Activated CD4-positive, alpha-beta memory T cell treated with anti-CD3 and anti-CD28 coated beads for 36 hours (primary cell): ENCODE measurements at regions not wholly inside any gene's neighbourhood (a gene's known extent, or its start where the extent isn't known, plus 50 kb on each side); places are given as distances from the start of the nearest gene placed in this dataset.
"Not testable (repeated sequence)": the region's sequence is repeated elsewhere in the genome, so short reads cannot be mapped to it uniquely, and the experiment has no call there.

ENCODE experiments used
- CTCF ChIA-PET: fragments of 350-600 bp; sonication (Branson Sonifier 250); formaldehyde crosslinking; loops from one replicate; lab custom pipeline; 2021; ENCODE audit warnings: antibody characterized with exemption, inconsistent platforms; lab: Charles Lee
- POLR2A ChIA-PET: fragments of 350-600 bp; sonication (Branson Sonifier 250); formaldehyde crosslinking; loops from one replicate; lab custom pipeline; 2021; ENCODE audit warnings: antibody characterized with exemption; lab: Charles Lee
- DNase-seq: peaks from one replicate; pipeline ENCODE4 v3.0.0-alpha.2; 2020
- H3K27ac Mint-ChIP-seq: one replicate; pipeline ENCODE4 v1.8.0; 2021; ENCODE audit warnings: mixed read lengths
- H3K27me3 Mint-ChIP-seq: one replicate; pipeline ENCODE4 v1.8.0; 2021; ENCODE audit warnings: mixed read lengths
- H3K36me3 Mint-ChIP-seq: one replicate; pipeline ENCODE4 v1.8.0; 2021; ENCODE audit warnings: mixed read lengths
- H3K4me1 Mint-ChIP-seq: one replicate; pipeline ENCODE4 v1.8.0; 2021; ENCODE audit warnings: low read depth, mixed read lengths
- H3K4me3 Mint-ChIP-seq: one replicate; pipeline ENCODE4 v1.8.0; 2021; ENCODE audit warnings: mild to moderate bottlenecking, mixed read lengths
- H3K9me3 Mint-ChIP-seq: one replicate; pipeline ENCODE4 v1.8.0; 2021; ENCODE audit warnings: mixed read lengths
- intact Hi-C: fragments of 100-400 bp; cut with micrococcal nuclease; formaldehyde crosslinking; loops from one replicate; pipeline ENCODE4 v1.15.1; 2023

GRCh38 chr6:15176816-15177370 is 69.0 kb upstream of the JARID2 start:
- intact Hi-C loops: no loop called here
- Mint-ChIP-seq H3K27ac (no peak overlapping the region), H3K4me1 (no peaks in the 10 kb centered on the region), H3K36me3 (no peaks in the 10 kb centered on the region), H3K27me3 (no peaks in the 10 kb centered on the region), H3K4me3 (no peak overlapping the region), H3K9me3 (no peaks in the 10 kb centered on the region)
- POLR2A ChIA-PET: no interaction called here
- CTCF ChIA-PET: no interaction called here
- no peak for DNase-seq

GRCh38 chr6:15183979-15184378 is 61.9 kb upstream of the JARID2 start:
- H3K9me3 Mint-ChIP-seq: no peaks in the 10 kb centered on the region
- DNase-seq: peak; percentile 65
- no peaks in the 10 kb centered on the region for H3K27me3 Mint-ChIP-seq
- POLR2A ChIA-PET: no interaction called here
- H3K36me3 Mint-ChIP-seq: no peaks in the 10 kb centered on the region
- H3K4me3 Mint-ChIP-seq: no peak overlapping the region
- CTCF ChIA-PET: no interaction called here
- intact Hi-C loops: loop anchor here (1.0 to 2.0 kb wide), 6 partner anchors 13 to 449 kb away; no protein-coding TSS in a partner anchor
- peaks cover 20% of the 10 kb centered on the region for H3K4me1 Mint-ChIP-seq
- peak overlapping the region; percentile 95 for H3K27ac Mint-ChIP-seq

DNA sequence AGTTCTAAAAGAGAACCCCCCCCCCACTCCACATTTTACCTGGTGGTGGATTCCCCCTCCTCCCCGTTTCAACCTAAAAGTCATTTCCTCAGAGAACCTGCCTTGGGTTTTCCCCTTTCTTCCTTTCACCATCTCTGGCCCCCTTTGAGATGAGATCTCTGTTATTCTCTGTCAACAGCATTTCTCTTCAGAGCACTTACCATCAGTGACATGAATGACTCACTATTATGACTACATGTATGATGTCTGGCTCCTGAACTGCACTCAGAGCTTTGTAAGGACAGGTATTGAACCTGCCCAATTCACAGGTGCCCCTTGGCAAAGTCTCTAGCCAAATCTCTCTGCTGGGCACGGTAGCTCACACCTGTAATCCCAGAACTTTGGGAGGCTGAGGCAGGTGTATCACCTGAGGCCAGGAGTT is 61.4 kb upstream of the JARID2 start:
- H3K9me3 Mint-ChIP-seq: no peaks in the 10 kb centered on the region
- H3K27ac Mint-ChIP-seq: peak overlapping the region; percentile 95
- H3K27me3 Mint-ChIP-seq: no peaks in the 10 kb centered on the region
- H3K36me3 Mint-ChIP-seq: no peaks in the 10 kb centered on the region
- H3K4me1 Mint-ChIP-seq: peaks cover 20% of the 10 kb centered on the region
- H3K4me3 Mint-ChIP-seq: peak overlapping the region; percentile 37
- ChIA-PET POLR2A (no interaction called here), CTCF (interaction anchor here (0.5 to 0.6 kb wide), 2 partner anchors 10 to 308 kb away, joined by 4 read pairs; no protein-coding TSS in a partner anchor)
- intact Hi-C loops: loop anchor here (1.0 to 2.0 kb wide), 6 partner anchors 14 to 450 kb away; no protein-coding TSS in a partner anchor
- DNase-seq: peak; percentile 58

DNA sequence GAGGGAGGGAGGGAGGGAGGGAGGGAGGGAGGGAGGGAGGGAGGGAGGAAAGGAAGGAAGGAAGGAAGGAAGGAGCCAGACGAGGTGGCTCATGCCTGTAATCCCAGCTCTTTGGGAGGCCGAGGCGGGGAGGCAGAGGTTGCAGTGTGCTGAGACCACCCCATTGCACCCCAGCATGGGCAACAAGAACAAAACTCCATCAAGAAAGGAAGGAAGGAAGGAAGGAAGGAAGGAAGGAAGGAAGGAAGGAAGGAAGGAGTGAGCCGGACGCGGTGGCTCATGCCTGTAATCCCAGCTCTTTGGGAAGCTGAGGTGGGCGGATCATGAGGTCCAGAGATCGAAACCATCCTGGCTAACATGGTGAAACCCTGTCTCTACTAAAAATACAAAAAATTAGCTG is 60.8 kb upstream of the JARID2 start:
- POLR2A ChIA-PET, H3K9me3 Mint-ChIP-seq, DNase-seq, H3K27me3 Mint-ChIP-seq, H3K4me3 Mint-ChIP-seq, H3K36me3 Mint-ChIP-seq: not testable (repeated sequence)
- Mint-ChIP-seq H3K4me1 (peaks cover 20% of the 10 kb centered on the region), H3K27ac (peak overlapping the region; percentile 95)
- intact Hi-C loops: loop anchor here (2.0 kb wide), 2 partner anchors 14 to 450 kb away; no protein-coding TSS in a partner anchor
- CTCF ChIA-PET: interaction anchor here (0.5 to 0.6 kb wide), 3 partner anchors 10 to 308 kb away, joined by 3 to 4 read pairs (median 4); no protein-coding TSS in a partner anchor

- H3K9me3 Mint-ChIP-seq, DNase-seq, H3K4me1 Mint-ChIP-seq, H3K27me3 Mint-ChIP-seq, H3K36me3 Mint-ChIP-seq, POLR2A ChIA-PET, H3K4me3 Mint-ChIP-seq, H3K27ac Mint-ChIP-seq, CTCF ChIA-PET, intact Hi-C loops: not testable (repeated sequence)
Observed at GRCh38 chr6:15193451-15193850, 52.4 kb upstream of the JARID2 start.

- CTCF ChIA-PET: no interaction called here
Observed at GRCh38 chr6:15194453-15194852, 51.4 kb upstream of the JARID2 start.

More at GRCh38 chr6:15194453-15194852, 51.4 kb upstream of the JARID2 start:
- POLR2A ChIA-PET: no interaction called here
- no peak overlapping the region for H3K27ac Mint-ChIP-seq
- no peak overlapping the region for H3K4me3 Mint-ChIP-seq
- intact Hi-C loops: no loop called here
- H3K4me1 Mint-ChIP-seq: no peaks in the 10 kb centered on the region
- H3K9me3 Mint-ChIP-seq: no peaks in the 10 kb centered on the region
- DNase-seq: no peak
- H3K36me3 Mint-ChIP-seq: no peaks in the 10 kb centered on the region
- no peaks in the 10 kb centered on the region for H3K27me3 Mint-ChIP-seq
